GM21528 (cell line): ENCODE measurements at regions not wholly inside any gene's neighbourhood (a gene's known extent, or its start where the extent isn't known, plus 50 kb on each side); places are given as distances from the start of the nearest gene placed in this dataset.
A peak's percentile ranks its signal among the peaks of the same experiment; 100 is the strongest.
"Not testable (repeated sequence)": the region's sequence is repeated elsewhere in the genome, so short reads cannot be mapped to it uniquely, and the experiment has no call there.

Experiments
- ATAC-seq: cut with Tn5 transposase; IDR thresholded peaks from one replicate; pipeline ENCODE4 v1.9.1; 2021; ENCODE audit warnings: mild to moderate bottlenecking, moderate library complexity; ENCODE audit not compliant: unreplicated experiment, low FRiP score

- not testable (repeated sequence) for ATAC-seq
Measured at GRCh38 chr22:22296047-22296446, 51.5 kb downstream of the VPREB1 start.

- not testable (repeated sequence) for ATAC-seq
Measured at GRCh38 chr22:22297159-22297793, 52.7 kb downstream of the VPREB1 start.

DNA sequence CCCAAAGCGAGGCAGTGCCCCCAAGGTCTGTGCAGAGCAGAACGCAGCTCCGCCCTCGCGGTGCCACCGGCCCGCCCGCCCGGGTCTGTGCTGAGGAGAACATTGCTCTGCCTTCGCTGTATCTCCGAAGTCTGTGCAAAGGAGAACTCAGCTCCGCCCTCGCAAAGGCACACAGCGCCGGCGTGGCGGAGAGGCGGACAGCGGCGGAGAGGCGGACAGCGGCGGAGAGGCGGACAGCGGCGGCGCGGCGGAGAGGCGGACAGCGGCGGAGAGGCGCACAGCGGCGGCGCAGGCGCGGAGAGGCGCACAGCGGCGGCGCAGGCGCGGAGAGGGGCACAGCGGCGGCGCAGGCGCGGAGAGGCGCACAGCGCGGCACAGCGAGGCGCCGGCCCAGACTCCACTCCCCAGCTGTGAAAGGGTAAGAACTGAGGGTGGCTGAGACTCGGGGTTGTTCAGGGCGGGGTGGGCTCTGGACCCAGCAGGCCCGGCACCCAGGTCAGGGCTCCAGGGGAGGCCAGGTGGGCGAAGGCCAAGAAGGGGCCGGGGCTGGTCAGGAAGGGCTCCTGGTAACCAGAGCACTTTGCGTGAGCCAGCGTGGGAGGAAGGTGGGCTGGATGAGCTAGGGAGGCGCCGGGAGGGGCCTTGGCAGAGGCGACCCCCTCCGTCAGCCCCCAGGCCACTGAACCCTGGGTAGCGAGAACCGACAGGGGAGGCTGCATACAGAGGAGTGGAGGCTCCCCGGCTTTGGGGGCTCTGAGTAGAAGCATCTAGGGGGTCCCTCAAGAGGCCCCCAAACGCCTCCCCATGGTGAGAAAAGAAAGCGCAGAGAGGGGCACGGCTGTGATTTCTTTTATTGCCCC, 53.4 kb downstream of the VPREB1 start:
- ATAC-seq, result peak; percentile 85

GRCh38 chr22:22298654-22299009, 54.0 kb downstream of the VPREB1 start:
- not testable (repeated sequence) for ATAC-seq

DNA sequence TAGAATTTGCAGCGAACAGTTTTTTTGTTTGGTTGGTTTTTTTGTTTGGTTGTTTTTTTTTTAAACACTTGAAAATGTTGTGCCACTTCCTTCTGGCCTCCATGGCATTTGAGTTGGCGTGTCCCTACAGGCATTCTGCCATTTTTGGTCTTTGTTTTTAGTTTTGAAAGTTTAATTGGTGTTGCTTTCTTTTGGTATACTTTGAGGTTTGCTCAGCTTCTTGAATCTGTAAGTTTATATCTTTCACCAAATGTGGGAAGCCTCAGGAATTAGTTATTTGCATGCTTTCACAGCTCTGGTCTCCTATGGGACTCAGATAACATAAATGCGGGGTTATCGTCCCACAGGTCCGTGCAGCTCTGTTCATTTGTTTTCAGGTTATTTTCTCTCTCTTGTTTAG, 55.9 kb downstream of the VPREB1 start:
- not testable (repeated sequence) for ATAC-seq

- ATAC-seq, result not testable (repeated sequence)
Measured at GRCh38 chr22:22300946-22301345, 56.4 kb downstream of the VPREB1 start.

DNA sequence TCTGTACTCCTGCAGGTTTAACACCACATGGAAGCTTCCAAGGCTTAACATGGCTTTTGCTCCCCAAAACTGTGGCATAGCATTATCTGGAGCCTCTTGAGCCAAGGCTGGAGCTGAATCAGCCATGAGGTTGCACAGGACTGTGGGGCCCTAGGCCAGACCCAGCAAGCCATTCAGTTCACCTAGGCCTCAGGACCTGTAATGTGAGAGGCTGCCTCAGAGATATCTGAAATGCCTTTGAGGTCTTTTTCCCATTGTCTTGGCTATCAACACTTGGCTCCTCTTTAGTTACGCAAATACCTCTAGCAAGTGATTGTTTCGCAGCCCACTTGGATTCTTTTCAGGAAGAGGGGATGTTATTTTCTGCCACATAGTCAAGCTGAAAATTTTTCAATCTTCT, 72.0 kb downstream of the VPREB1 start:
- ATAC-seq, result no peak

GRCh38 chr22:22318723-22319465, 74.3 kb downstream of the VPREB1 start:
- no peak for ATAC-seq

DNA sequence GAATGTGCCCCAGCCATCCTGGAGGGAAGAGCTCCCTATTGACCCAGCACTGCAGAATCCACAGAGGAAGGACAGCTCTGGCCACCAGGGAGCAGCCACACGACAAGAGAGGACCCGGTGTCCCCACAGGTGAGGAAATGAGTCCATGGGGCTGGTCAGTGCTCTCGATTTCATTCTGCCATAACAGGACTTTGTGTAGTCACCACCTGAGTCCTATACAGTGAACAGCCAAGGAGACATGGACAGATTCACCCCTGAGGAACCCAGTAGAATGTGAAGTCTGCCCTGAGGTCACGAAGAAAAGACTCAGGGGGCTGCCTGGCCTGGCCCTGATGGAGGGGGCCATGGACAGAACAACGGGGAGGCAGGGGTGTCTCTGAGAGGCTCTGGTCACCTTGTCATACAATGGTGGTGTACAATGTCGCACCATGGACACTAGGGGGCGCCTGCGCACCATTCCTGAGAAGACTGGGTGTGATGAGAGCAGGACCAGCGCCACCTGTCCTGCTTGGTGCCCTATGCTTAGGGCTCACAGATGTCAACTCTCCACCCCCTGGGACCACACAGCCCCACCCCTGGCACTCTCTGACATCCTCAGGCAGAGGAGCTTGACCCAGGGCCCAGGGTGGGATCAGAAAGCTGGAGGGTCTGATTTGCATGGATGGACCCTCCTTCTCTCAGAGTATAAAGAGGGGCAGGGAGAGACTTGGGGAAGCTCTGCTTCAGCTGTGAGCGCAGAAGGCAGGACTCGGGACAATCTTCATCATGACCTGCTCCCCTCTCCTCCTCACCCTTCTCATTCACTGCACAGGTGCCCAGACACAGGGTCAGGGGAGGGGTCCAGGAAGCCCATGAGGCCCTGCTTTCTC, 77.4 kb downstream of the VPREB1 start:
- peak; percentile 80 for ATAC-seq

DNA sequence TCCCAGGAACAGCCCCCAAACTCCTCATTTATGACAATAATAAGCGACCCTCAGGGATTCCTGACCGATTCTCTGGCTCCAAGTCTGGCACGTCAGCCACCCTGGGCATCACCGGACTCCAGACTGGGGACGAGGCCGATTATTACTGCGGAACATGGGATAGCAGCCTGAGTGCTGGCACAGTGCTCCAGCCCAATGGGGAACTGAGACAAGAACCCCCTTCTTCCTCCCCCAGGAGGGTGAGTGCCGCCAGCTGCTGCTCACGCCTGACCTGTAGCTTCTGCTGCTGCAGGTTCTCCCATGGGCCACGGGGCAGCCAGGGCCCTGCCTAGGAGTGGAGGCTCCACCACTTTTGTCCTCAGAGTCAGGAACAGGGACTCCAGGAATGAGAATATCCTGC, 78.2 kb downstream of the VPREB1 start:
- ATAC-seq, result no peak

GRCh38 chr22:22327723-22328122, 83.1 kb downstream of the VPREB1 start:
- ATAC-seq, result no peak

DNA sequence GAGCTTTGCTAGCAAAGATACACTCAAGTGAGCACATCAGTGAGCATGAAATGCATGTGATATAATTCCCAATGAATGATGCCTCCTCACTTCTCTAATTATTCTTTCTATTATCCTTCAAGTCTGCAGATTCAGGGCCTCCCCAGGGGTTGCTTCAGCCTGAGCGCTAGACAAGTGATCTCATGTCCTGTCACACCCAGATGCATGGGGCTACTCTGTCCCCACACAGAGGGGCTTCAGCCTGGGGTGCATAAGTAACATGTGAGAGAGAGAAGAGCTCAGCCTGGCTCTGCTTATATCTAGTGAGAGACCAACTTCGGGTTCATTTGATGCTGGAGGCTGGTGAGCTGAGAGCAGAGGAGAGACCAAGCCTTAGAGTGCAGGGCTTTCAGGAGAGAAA, 85.2 kb downstream of the VPREB1 start:
- ATAC-seq, result no peak

DNA sequence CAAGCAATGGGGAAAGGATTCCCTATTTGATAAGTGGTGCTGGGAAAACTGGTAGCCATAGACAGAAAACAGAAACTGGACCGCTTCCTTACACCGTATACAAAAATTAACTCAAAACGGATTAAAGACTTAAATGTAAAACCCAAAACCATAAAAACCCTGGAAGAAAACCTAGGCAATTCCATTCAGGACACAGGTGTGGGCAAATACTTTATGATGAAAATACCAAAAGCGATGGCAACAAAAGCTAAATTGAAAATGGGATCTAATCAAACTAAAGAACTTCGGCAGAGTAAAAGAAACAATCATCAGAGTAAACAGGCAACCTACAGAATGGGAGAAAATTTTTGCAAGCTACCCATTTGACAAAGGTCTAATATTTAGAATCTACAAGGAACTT, 91.1 kb downstream of the VPREB1 start:
- ATAC-seq, result not testable (repeated sequence)

DNA sequence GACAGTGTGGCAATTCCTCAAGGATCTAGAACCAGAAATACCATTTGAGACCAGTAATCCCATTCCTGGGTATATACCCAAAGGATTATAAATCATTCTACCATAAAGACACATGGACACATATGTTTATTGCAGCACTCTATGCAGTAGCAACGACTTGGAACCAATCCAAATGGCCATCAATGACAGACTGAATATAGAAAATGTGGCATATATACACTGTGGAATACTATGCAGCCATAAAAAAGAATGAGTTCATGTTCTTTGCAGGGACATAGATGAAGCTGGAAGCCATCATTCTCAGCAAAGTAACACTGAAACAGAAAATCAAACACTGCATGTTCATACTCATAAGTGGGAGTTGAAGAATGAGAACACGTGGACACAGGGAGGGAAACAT, 91.7 kb downstream of the VPREB1 start:
- ATAC-seq, result not testable (repeated sequence)

- ATAC-seq, result not testable (repeated sequence)
Measured at GRCh38 chr22:22338778-22339177, 94.2 kb downstream of the VPREB1 start.

- no peak for ATAC-seq
Measured at GRCh38 chr22:22341736-22342135, 97.2 kb downstream of the VPREB1 start.

DNA sequence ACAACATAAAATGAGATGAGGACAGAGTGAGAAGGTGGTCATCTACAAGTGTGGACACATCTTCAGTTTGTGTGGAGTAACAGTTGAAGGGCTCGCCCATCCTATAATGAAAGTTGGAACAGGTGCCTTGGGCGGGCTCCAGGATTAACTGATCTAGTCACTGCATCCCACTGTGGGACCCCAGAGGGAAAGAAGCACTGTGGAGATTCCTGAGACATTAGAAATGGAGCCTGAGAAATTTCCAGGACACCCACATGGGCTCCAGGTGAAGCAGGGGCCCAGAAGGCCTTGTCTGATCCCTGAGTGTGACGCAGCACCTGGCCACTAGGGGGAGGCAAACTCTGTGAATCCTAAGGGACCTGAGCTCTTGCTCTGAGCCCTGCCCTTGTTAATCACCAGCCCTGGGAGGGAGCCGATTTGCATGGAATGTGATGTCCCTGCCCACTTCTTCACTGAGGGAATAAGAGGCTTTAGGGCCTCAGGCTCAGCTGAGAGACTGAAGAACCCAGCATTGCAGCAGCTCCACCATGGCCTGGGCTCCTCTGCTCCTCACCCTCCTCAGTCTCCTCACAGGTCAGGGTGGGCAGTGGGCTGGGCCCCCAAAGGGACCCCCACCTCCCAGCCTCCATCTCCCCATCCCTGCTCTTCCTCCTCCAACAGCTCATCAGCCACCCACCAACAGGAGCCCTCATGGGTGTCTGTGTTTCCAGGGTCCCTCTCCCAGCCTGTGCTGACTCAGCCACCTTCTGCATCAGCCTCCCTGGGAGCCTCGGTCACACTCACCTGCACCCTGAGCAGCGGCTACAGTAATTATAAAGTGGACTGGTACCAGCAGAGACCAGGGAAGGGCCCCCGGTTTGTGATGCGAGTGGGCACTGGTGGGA, 98.4 kb downstream of the VPREB1 start:
- ATAC-seq, result no peak

- no peak for ATAC-seq
Measured at GRCh38 chr22:22343581-22344296, 99.2 kb downstream of the VPREB1 start.

GRCh38 chr22:22344430-22344829, 99.8 kb downstream of the VPREB1 start:
- no peak for ATAC-seq
